Upper lobe of left lung (tissue), 4 donors: ENCODE measurements at regions not wholly inside any gene's neighbourhood (a gene's known extent, or its start where the extent isn't known, plus 50 kb on each side); places are given as distances from the start of the nearest gene placed in this dataset.

Source experiments
- CTCF ChIP-seq, 6 experiments: fragments of 450-650 bp in 4 of 6; fragments of 200-600 bp in 2 of 6; sonication (generic) in 2 of 6; IDR thresholded peaks; one replicate each; pipeline ENCODE4 v1.5.1; 2016 to 2019; ENCODE audit warnings: antibody characterized with exemption in 6 of 6
- EP300 ChIP-seq, 4 donors: sonication (generic); formaldehyde crosslinking; IDR thresholded peaks; one replicate each; pipeline ENCODE4 v1.5.1; 2017; ENCODE audit warnings: antibody characterized with exemption in 4 of 4, control low read depth in 2 of 4
- POLR2A ChIP-seq, 4 donors: fragments of 450-650 bp; IDR thresholded peaks; one replicate each; pipeline ENCODE4 v1.5.1; 2016 to 2017; ENCODE audit warnings: antibody characterized with exemption in 4 of 4, mild to moderate bottlenecking in 2 of 4
- POLR2AphosphoS5 ChIP-seq, 2 donors: sonication (generic); formaldehyde crosslinking; IDR thresholded peaks; one replicate each; pipeline ENCODE4 v1.5.1; 2017; ENCODE audit warnings: antibody characterized with exemption in 2 of 2

DNA sequence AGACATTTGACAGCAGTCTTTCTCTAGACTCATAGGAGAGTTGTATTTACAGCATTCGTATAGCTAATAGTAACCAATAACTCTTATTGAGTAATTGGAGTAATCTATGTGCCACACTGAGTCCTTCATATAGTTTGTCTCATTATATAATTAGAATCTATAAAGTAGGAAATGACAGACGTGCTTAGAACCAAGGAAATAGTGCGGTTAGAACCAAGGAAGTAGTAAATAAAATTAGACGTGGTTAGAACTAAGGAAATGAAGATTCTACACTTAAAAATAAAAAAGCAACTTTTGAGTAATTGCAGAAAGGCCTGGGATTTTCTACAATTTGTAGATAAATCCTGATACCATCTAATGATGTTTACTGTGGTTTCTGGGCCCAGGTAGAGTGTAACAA is 107.8 kb upstream of the TNFSF11 start:
- no peak for TF ChIP-seq CTCF (IDR thresholded peaks at IDR 0.05)
- TF ChIP-seq POLR2A (IDR thresholded peaks at IDR 0.05) = no peak
- no peak for TF ChIP-seq POLR2AphosphoS5 (IDR thresholded peaks at IDR 0.05)
- no peak for TF ChIP-seq EP300 (IDR thresholded peaks at IDR 0.05)
